ENCODE measurements at regions not wholly inside any gene's neighbourhood (a gene's known extent, or its start where the extent isn't known, plus 50 kb on each side); places are given as distances from the start of the nearest gene placed in this dataset.

- DNase-seq (ENCODE audit: low spot score): no peak
Measured at GRCh38 chr18:4854671-4855070, 342.4 kb downstream of the AKAIN1 start.

DNA sequence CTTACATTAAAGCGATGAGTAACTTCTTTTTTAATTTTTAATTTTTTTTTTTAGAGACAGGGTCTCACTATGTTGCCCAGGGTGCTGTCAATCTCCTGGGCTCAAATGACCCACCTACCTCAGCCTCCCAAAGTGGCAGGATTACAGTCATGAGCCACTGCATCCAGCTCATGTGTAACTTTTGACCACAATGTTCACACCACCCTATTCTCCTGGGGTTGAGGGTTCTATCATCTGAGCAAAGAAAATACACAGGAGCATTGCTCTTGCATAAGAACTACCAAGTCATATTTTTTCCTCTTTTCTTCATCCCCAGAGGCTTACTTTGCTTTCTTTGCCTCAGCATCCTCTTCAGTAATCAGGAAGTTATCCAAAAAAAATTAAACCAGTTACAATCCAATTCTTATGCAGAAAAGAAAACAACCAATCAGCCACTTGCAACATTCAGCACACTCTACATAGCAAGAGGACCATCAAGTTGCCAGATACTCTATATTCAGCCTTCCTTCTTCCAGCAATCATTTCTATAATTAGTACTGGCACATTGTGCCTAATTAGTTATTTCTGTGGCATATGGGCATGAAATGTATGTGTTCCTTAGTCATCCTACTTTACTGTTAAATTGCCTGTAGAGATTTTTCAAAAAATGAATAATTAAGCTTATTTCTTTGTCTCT is 345.6 kb downstream of the AKAIN1 start:
- no peak for DNase-seq (ENCODE audit: low spot score)

DNA sequence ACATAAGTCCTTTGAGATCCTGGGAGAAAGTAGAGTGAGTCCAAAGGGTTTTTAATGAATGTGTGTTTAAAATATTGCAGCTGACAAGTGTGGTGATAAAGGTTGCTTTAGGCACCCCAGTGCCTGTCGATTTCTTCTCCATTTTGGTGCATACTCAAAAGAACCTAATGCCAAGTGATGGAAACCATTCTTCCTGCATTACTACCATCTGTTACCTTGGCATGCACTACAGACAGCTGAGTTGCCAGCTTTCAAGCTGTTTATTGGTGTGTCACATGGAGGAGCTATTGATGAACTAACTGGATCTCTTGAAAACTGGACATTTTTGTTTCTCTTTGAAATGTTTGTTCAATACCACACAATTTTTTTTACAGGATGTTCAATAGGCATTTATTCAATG is 350.0 kb downstream of the AKAIN1 start:
- no peak for DNase-seq (ENCODE audit: low spot score)

DNA sequence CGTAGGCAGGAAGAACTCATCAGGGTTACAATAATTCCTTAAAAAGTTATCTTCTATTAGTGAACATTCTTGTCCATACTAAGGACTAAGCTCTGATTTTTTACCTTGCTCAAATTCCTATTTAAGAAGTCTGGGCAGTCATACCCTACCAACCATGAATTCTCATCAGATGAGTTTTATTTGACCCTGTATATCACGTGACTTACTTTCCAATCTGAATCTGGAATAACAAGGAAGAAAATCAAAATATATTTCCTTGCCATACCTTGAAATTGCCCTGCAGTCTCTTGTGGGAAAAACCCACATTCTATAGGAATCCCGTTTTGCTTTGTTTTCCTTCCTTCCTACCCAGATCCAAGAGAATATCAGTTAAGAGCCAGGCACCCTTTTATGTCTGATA is 352.7 kb downstream of the AKAIN1 start:
- no peak for DNase-seq (ENCODE audit: low spot score)

DNA sequence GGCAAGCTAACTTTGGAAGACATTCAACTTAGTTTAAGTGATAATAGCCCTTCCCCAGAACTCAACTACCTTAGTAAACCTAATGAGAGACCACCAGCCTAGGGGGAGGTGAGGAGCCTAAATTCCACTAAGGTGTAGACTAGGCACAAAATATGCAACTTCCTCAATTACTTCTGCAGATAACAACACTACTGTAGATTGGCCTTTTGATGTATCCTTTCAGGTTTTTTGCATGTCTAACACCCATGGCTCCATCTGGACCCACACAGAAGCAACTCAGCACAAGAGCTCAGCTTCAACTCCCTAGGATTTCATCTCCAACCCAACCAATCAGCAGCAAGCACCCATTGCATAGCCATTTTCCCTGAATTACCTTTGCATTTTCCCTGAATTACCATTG is 353.3 kb downstream of the AKAIN1 start:
- no peak for DNase-seq (ENCODE audit: low spot score)

- DNase-seq (ENCODE audit: low spot score): no peak
Measured at GRCh38 chr18:4842751-4843150, 354.3 kb downstream of the AKAIN1 start.

GRCh38 chr18:4842287-4842686 is 354.8 kb downstream of the AKAIN1 start:
- no peak for DNase-seq (ENCODE audit: low spot score)

- no peak for DNase-seq (ENCODE audit: low spot score)
Measured at GRCh38 chr18:4839639-4840038, 357.4 kb downstream of the AKAIN1 start.

DNA sequence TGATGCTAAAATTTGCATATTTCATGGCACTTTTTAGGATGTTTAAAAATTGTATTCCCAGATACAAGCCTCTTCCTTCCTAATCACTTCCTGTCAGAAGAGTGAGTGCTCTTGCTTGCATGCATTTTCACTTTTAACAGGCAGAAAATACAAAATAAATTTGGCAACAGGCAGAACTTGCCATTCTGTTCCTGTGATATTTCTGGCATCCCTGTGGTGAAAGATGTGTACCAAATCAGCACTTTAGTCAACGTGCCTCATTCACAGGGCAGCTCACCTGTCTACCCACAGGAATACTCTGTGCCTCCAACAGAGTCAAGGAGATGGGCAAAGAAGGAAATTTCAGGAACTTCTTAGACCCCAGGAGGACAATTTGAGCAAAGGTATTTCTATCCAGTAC is 360.9 kb downstream of the AKAIN1 start:
- no peak for DNase-seq (ENCODE audit: low spot score)

GRCh38 chr18:4831791-4832375 is 365.2 kb downstream of the AKAIN1 start:
- no peak for DNase-seq (ENCODE audit: low spot score)

GRCh38 chr18:4831127-4831526 is 365.9 kb downstream of the AKAIN1 start:
- DNase-seq (ENCODE audit: low spot score): no peak

- DNase-seq (ENCODE audit: low spot score): no peak
Measured at GRCh38 chr18:4823091-4823490, 368.0 kb upstream of the DLGAP1 start.

DNA sequence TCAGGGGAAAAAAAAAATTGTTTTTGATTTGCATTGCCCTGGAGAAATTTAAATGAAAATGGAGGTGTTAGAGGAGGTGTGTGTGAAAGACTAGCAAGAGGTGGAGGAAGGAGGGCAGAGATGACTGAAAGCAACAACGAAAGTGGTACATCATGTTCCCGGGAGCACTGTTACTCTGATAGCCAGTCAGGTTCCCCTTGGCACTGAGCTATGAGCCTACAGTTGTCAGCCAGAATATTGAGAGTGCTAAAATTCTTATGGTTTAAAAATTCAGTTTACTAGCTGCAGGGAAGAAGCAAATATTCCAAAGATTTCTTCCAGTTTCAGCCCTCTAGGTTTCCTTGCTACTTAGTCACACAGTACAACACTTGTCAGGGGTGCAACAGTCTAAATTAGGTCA is 366.7 kb upstream of the DLGAP1 start:
- no peak for DNase-seq (ENCODE audit: low spot score)

GRCh38 chr18:4817665-4818064 is 362.6 kb upstream of the DLGAP1 start:
- no peak for DNase-seq (ENCODE audit: low spot score)

DNA sequence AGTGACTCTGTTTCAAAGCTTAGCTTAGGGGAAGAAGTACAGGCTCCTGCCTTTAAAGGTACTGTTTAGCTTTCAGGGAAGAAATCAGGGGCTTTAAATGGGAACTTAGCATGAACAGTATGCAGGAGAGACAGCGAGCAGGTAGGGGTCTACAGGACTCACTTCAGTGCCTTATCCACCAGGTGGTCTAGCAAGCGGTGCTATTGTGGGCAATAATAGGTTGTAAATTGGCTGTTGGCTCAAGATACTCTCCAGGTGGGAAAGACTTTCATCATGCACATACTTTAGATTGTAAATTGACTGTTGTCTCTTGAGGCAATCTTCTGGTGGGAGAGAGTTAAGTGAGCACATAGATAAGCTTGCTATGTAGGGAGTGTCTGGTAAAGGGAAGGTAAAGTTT is 358.6 kb upstream of the DLGAP1 start:
- no peak for DNase-seq (ENCODE audit: low spot score)

GRCh38 chr18:4808891-4809290 is 353.8 kb upstream of the DLGAP1 start:
- no peak for DNase-seq (ENCODE audit: low spot score)

- DNase-seq (ENCODE audit: low spot score): no peak
Measured at GRCh38 chr18:4807604-4808293, 352.6 kb upstream of the DLGAP1 start.

- DNase-seq (ENCODE audit: low spot score): no peak
Measured at GRCh38 chr18:4806331-4806730, 351.2 kb upstream of the DLGAP1 start.

- no peak for DNase-seq (ENCODE audit: low spot score)
Measured at GRCh38 chr18:4802296-4802695, 347.2 kb upstream of the DLGAP1 start.

DNA sequence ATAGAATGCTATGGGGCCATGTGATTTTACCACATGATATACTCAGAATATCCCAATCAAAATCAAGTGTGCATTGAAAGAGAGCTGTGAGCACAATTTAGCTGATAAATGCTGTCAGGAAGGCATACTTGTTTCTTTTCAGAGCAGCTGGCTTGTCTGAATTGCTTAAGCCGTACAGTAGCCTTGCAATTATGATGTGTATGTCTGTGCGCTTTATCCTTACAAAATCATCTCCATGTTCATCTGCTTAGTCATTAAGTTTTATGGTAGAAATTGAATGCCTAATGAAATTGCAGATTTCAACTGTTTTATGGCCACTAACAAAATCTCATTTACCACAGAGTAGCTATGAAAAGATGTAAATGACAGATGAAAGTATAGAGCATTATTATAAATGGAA is 346.0 kb upstream of the DLGAP1 start:
- DNase-seq (ENCODE audit: low spot score): no peak

GRCh38 chr18:4797002-4797685 is 342.0 kb upstream of the DLGAP1 start:
- DNase-seq (ENCODE audit: low spot score): no peak

DNA sequence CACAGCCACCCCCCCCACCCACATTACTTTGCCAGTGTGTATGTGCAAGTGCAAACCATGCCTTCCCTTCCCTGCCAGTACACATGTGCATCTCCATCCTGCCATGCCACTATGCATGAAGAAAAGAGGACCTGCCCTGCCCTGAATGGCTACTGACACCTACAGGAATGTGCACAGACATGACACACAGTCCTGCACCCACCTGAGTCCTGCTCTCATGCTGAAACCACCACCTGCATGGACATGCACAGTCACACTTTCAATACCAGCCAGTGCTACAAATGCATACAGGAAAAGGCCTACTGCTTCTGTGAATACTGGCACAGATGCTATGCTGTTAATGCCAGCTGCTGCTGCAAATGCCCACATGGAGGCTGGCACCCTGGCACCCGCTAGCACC is 334.4 kb upstream of the DLGAP1 start:
- DNase-seq (ENCODE audit: low spot score): no peak

GRCh38 chr18:4781873-4782272 is 326.8 kb upstream of the DLGAP1 start:
- no peak for DNase-seq (ENCODE audit: low spot score)

Measured in HuH-7.5 (cell line).